GM19438 (cell line): ENCODE measurements at regions not wholly inside any gene's neighbourhood (a gene's known extent, or its start where the extent isn't known, plus 50 kb on each side); places are given as distances from the start of the nearest gene placed in this dataset.

ENCODE experiments used
- ATAC-seq: cut with Tn5 transposase; IDR thresholded peaks from one replicate; pipeline ENCODE4 v1.9.1; 2021; ENCODE audit warnings: low read depth; ENCODE audit not compliant: unreplicated experiment

DNA sequence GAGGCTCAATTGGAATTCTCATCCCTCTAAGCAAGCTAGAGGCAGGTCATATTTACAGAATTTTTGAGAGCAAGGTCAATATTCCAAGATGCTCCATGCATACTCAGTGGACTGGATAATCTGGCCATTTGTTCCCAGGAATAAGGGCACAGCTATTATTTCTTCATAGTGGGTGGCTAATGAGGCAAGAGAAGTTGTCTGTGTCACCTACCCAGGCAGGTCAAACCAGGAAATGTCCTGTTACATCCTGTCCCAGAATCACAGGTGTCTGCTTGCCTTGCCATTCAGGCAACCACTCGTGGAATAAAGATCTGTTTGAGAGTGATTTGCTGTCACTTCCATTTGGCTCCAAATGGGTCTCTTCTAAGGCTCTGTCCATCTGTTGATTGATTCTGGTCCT lies 85.2 kb upstream of the ZP4 start:
- ATAC-seq = no peak

GRCh38 chr1:237975376-237975775 lies 84.7 kb upstream of the ZP4 start:
- no peak for ATAC-seq

DNA sequence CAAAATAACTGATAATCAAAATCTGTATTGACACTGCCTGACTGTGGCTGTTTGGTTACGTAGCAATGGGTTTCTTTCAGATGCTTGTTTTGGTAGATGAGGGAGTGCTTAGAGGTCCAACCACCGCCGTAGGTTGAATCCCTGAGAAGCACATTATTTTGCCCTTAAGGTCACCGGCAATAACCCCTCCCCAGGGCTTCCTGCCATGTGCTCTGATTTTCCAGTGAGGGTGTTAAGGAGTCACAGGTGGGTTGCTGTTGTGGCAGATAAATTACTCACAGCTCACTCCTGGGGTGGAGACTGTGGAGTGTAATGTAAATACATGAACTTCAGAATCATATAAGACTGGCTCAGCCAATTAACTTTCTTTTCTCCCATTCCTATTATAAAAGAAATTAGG lies 81.5 kb upstream of the ZP4 start:
- ATAC-seq = no peak

GRCh38 chr1:237962985-237963384 lies 72.3 kb upstream of the ZP4 start:
- ATAC-seq = no peak

GRCh38 chr1:237961754-237962153 lies 71.0 kb upstream of the ZP4 start:
- no peak for ATAC-seq

DNA sequence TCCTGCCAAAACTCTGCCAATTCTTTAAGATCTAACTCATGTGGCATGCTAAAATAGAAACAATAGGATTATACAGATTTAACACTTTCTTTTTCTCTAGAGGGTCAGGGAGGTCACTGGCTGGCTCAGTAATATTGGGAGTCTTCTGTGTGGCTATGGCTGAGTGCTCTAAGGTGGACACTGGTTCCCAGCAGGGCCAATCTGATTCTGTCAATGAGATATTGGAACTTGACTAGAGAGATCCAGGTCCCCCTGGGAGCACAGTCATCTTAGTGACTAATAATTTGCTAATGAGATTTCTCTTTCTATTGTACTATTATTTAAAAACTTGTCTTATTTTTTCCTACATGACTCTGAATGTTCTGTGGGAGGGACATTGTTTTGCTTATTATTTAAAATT lies 69.1 kb upstream of the ZP4 start:
- no peak for ATAC-seq

DNA sequence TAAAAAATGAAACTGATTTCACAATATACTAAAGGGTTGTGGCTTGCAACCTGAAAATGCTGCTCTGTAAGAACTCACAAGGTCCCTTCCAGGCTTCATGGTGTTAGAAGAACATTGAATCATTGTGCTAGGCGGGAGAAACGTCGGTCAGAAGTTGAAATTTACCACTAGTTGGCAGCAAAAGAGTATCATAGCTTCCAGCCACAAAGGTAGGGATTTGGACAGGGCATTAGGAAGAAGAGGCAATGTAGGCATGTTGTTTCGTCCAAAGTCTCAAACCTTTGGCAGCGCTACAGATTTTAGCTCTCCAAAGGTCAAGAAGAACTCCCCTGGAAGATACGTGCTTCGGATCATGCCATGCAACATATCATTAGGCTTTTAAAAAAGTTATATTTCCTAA lies 62.5 kb upstream of the ZP4 start:
- ATAC-seq = no peak
